GM19035 (cell line): ENCODE measurements at regions not wholly inside any gene's neighbourhood (a gene's known extent, or its start where the extent isn't known, plus 50 kb on each side); places are given as distances from the start of the nearest gene placed in this dataset.

Experiments
- ATAC-seq: cut with Tn5 transposase; IDR thresholded peaks from one replicate; pipeline ENCODE4 v1.9.1; 2021; ENCODE audit not compliant: unreplicated experiment

DNA sequence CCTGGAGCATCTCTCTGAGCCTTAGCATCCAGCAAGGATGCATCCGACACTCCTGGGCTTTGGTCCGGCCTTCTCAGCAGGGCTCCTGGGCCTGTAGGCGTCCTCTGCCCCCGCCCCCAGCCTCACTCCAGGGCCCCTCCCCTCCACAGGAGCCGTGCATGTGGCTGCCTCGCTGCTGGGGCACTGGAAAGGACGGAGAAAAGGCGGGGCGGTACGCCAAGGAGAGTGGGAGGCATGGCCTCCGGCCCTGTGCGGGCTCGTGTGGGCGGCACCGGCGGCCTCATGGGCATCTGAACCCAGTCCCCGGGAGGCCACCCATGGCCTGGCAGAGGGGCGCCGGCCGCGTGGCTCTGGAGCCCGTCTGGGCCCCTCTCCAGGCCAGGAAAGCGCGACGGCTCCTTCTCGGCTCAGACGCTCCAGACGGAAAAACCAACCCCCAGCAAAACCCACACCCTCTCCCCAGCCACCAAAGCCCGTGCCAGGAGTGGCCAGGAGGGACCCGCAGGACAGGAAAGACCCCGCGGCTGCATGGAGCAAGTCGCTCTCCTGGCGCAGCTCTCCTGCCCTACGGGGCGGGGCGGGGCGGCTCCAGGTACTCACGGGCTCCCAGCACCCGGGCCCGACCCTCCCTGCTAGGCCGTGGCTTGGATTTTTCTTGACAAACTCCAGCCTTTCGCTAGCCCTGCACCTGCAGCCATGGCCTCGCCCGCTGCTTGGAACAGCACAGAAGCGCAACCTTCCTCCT lies 419.9 kb downstream of the QKI start:
- ATAC-seq: no peak

DNA sequence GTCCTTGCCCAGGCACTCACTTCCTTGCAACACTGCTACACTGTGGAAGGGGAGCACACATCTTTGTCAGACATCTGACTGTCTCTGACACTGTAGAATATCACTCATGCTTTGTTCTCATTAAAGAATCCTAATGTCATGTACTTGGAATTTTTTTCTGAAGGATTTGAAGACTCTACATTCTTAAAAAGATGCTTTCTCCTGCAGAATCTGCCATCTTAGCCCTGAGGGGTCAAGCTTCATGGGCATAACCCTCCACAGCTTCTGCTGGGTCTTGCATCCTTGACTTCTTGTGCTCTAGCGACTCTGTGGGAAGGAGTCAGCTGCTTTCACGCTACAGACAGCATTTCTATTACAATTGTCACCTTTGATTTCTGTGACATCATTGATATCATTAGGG lies 417.2 kb downstream of the QKI start:
- ATAC-seq: no peak

DNA sequence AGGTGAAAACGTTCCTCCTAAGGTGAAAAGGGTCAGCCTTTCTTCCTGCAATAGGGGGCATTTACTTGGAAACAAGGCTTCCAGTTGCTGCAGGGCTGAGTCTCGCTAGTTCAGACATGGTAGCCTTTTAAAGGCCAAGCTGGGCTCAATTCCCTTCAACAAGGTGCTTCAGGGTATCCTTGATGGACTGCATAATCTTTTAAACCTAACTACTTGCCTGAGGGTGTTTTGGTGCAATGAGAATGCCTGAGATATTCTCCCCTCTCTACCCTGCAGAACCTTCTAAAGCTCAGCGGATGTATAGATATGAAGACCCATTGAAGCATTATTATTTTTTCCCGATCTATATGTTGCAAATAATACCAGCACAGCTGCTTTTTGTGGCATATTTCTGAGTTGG lies 416.1 kb downstream of the QKI start:
- no peak for ATAC-seq

DNA sequence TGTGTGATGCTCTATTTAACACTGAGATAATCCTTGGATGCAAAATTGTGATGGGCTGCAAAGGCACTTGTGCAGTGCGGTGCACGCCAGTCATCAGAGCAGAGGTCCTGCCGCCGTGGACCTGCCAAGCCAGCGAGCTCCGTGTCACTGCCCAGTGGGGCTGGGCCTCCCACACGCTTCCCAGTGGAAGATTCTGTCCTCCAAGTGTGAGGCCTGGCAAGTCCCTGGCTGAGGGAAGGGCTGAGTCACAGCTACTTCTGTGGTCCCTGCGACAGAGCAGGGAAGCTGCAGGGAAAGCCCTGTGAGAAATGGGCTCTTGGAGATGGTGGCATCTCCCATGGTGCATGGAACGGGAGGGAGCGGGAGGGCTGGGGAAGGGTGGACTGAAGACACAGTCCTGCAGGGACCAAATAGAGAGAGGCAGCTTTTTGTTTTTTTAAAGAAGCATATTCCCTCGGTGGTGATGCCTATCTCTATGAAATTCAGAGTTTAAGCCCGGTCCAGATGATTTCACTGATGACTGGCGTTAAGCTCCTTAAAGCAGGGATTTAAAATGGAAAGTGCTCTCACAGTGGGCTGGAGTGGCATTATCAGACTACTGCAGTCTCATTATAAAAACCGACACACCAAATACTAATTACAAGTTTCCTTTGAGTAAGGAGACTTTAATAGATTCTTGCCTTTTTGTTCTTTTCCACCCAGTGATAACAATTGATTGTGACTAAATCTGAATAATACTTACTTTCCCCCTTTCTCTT lies 413.7 kb downstream of the QKI start:
- ATAC-seq: no peak

- ATAC-seq: no peak
Observed at GRCh38 chr6:163827143-163827542, 412.6 kb downstream of the QKI start.

DNA sequence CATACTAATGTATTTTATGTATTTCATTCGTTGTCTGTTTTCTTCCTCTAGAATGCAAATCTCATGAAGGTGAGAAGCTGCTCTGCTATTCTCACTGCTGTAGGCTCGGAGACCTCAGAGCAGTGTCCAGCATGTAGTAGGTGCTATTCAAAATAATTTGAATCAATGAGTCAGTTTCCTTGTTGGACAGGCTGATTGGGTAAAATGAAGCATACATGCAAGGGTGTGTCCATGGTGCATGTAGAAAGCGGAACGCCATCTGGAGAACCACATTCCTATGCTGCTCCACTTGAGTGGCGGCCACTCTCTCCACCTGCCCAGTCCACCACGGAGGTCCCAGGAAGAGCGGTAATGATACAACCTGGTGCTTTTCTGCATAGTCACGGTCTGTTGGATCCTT lies 412.1 kb downstream of the QKI start:
- no peak for ATAC-seq

DNA sequence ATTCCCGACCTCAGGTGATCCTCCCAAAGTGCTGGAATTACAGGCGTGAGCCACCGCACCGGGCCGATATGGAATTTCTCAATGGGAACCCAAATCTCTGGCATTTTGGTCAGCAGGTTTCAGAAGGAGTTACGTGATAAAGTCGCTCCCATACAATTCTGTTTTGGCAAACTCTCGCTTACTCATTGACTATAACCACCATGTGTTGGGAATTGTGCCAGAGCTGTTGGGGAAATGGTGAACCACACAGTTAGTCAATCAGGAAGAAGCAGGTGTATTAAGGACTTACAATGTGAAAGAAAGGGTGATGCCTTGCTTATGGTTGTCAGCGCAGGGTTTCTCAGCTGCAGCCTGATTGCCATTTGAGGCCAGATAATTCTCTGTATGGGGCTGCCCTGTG lies 410.5 kb downstream of the QKI start:
- ATAC-seq: no peak

DNA sequence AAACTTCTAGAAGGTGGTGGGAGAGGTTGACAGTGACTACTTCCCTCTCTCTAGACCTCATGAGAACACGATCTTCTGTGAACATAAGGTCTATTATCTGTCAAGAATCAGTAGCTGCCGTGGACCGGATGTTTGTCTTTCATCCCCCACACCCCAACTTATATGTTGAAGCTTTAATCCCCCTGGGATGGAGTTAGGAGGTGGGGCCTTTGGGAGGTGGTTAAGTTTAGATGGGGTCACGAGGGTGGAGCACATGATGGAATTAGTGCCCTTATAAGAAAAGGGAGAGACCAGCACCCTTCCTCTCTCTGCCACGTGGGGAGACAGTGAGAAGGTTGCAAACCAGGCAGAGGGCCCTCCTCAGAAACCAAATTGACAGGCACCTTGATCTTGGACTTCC lies 409.1 kb downstream of the QKI start:
- ATAC-seq: no peak

DNA sequence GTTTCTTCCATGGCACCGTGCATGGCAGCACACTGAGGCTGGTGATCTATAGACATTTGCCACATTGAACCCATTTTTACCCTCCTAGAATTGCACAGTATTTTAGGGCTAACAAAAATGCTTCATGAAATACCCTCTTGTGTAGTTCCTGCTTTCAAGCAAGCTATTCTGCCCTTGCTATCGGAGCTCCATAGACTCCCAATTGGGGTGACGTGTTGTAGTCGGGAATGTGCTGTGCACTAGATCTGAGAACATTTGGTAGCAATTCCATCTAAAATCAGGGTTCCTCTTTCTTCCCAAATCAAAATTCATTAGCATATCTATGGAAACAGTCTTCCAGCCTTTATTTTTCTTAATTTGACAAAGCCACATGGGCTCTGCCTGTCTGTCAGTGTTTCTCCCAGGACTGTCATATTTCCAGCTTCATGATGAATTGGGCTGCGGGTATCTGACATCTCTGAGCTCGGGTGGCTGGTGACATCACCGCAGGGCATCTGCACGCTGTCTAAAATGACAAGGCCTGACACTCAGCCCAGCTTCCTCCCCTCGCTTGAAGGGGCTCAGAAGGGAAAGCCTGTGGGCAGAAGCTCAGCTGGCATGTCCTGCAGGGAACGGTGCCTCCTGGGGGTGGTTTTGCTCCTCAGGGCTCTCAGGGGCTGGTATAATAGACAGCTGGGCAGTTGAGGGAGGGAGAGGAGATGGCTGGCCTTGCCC lies 406.4 kb downstream of the QKI start:
- no peak for ATAC-seq

DNA sequence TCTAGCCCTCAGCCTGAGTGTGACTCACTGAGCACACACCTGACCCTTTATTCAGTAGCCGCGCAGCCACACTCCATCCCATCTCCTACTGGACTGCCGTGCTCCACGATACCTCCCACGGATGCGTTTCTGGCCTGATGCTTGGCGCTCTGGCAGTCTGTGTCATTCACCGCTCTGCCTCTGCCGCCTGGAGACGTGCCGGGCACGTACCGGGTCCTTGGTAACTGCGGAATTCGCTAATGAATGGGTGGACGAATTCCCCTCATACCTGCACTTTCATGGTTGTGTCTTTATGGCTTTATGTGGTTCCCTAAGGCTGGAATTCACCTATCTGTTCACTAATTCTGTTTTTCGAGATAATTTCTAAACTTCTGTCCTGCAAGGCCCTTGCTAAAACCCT lies 405.7 kb downstream of the QKI start:
- no peak for ATAC-seq

DNA sequence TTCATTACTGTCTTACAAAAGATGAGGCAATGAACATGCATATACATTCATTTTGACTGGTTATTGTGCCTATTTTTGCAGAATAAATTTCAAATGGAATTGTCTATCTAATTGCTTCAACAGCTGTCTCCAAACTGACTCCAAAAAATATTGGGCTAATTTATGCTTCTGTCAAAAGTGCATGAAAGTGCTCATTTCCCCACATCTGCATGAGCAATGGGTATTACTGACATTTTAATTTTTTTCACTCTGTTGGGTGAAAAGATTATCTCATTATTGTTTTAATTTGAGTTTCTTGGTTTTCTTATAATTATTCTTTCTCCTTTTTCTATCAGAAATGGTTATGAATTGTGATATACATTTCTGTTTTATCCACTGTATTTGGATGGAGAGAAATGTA lies 404.2 kb downstream of the QKI start:
- no peak for ATAC-seq

GRCh38 chr6:163816441-163816840 lies 401.9 kb downstream of the QKI start:
- no peak for ATAC-seq

DNA sequence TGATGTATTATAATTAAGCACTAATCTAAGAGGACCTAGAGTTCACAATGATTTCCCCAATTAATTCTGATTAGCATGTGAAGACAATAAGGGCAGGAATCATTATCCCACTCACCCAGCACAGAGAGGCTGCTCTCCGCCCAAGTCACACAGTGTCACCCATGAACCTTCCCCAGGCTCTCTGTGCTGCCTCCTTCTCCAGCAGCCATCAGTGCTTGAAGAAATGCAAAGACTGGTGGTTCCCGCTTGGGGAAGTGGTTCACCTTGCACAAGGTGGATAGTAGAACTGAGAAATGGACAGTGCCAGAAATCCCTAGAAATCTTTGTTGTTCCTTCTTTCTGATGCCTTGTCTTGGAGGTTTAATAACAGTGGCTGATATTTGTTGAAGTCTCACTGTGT lies 401.3 kb downstream of the QKI start:
- ATAC-seq: no peak

DNA sequence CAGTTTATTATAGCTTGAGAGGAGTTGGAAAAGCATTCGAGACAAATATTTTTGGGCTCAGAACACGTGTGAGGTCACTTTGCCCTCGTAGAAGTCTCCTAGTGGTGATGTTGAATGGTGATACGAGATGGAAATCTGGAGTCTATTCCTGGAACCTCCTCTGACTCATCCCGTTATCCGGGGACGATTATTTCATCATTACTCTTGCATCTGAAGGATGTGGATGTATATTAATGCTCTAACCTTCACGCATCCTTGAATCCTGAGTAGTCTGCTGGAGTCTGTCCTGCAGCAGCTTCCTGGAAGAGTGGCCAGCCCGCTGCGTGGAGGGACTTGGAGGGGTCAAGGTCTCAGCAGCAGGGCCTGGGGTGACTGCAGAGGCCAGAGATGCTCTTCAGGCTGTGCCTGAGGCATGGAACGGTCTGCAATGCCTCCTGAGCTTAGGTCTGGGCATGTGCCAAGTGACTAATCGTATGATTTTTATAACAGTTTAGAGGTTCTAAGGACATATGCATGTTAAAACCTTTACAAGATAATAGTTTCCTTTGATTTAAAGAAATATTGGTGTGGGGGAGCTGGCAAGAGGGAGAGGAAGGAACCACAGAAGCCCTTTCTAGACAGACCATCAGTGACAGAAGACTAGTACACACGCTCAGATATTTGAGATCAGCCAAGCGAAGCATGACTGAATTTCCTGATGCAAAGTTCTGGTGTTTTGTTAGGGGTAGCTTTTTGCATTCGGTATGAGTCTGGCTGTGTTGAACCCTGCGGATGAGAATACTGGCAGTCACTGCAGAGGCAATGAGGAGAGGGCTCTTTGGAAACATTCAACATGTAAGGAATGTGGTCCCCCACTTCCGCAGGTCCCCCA lies 400.2 kb downstream of the QKI start:
- ATAC-seq: no peak

DNA sequence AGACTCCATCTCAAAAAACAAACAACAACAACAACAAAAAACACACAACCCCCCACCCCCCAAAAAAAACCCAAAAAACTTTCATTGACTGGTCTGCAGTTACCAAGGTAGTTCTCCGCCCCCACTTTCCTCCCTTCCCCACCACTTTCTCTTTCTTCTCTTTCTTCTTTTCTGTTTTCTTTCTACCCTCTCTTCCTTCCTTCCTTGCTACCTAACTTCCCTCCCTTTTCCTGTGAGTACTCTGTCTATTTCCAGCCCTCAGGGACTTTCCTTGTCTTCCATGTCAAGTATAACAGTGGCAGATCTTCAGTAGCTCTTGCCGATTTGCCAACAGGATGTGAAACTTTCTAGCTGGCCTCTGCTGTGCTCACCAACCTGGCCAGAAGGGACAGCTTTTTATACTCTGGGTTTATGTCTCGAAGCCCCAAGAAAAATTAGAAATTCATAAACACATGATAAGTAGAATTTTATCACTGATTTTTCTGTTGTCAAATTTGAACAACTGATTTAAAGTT lies 399.5 kb downstream of the QKI start:
- no peak for ATAC-seq

DNA sequence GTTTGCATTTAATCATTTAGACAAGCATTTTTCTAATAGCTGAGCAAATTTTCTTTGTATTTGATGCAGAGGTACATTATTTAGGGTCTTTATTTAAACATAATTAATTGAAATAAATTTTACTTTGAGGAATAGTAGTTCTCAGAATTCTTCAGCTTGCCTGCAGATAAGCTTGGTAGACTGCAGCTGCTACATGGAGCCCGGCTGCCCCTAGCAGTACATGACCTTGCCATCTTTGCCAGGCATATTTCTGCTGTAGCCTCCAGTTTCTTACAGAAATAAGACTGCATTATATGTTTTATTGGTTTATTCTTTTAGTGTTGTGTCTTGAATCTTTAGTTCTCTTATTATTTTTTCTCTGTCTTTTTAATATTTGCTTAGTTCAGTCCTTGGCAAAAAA lies 396.8 kb downstream of the QKI start:
- no peak for ATAC-seq

DNA sequence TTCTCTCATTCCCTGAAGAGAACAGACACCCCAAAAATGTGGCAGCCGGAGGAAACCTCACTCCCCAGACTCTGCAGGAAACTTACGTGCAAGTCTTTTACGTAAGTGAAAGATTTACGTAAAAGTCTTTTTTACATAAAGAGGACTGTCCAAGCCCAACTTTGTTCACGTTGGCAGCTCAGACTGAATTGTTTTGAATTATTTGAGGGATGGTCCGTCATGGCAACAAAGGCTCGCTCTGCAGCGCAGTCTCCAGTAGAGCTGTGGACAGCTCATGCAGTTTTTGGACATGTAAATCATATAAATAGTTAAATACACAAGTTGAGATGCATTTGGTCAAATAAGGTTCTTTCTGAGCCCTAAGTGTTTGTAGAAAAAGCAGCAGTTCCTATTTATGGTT lies 394.8 kb downstream of the QKI start:
- ATAC-seq: no peak

GRCh38 chr6:163808871-163809270 lies 394.4 kb downstream of the QKI start:
- ATAC-seq: no peak

GRCh38 chr6:163808231-163808630 lies 393.7 kb downstream of the QKI start:
- no peak for ATAC-seq

- ATAC-seq: no peak
Observed at GRCh38 chr6:163806755-163807499, 392.4 kb downstream of the QKI start.
